ENCODE measurements at regions not wholly inside any gene's neighbourhood (a gene's known extent, or its start where the extent isn't known, plus 50 kb on each side); places are given as distances from the start of the nearest gene placed in this dataset.
"Not testable (repeated sequence)": the region's sequence is repeated elsewhere in the genome, so short reads cannot be mapped to it uniquely, and the experiment has no call there.

- TF ChIP-seq CTCF (conservative IDR thresholded peaks at IDR 0.05; ENCODE audit: low read depth, low read length); EZH2 (IDR thresholded peaks at IDR 0.05; ENCODE audit: borderline replicate concordance, low read depth, low read length, poor library complexity, severe bottlenecking): not testable (repeated sequence)
Measured at GRCh38 chr15:95080228-95080627, 848.9 kb downstream of the MCTP2 start.
